Peyer's patch (tissue), 4 donors: ENCODE measurements at regions not wholly inside any gene's neighbourhood (a gene's known extent, or its start where the extent isn't known, plus 50 kb on each side); places are given as distances from the start of the nearest gene placed in this dataset.

ENCODE experiments used
- POLR2A ChIP-seq, 2 donors: fragments of 450-650 bp; IDR thresholded peaks; one replicate each; pipeline ENCODE4 v1.5.1; 2017; ENCODE audit warnings: antibody characterized with exemption in 2 of 2, mild to moderate bottlenecking in 2 of 2, moderate library complexity in 2 of 2
- TF ChIP-seq, protein P1 (sequence below), 6 experiments: fragments of 450-650 bp in 4 of 6; fragments of 200-600 bp in 2 of 6; sonication (generic) in 1 of 6; IDR thresholded peaks; one replicate each; pipeline ENCODE4 v1.5.1; 2017 to 2019; ENCODE audit warnings: antibody characterized with exemption in 6 of 6, mild to moderate bottlenecking in 3 of 6, moderate library complexity in 1 of 6

DNA sequence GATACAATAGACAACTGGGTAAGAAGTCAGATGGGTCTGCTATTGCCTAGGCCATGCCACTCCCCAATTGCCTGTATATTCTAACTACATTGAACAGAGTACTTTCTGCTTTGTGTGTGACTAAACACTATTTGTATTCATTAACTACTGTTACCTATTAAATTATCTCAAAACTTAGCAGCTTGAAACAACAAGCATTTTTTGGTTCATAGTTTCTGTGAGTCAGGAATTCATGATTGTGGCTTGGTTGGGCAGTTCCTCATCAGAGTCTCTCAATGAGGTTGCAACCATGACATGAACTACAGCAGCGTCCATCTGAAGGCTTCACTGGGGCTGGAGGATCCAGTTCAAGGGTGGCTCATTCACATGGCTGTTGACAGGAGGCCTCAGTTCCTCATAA, 205.7 kb downstream of the EN1 start:
- TF ChIP-seq, protein P1, sequence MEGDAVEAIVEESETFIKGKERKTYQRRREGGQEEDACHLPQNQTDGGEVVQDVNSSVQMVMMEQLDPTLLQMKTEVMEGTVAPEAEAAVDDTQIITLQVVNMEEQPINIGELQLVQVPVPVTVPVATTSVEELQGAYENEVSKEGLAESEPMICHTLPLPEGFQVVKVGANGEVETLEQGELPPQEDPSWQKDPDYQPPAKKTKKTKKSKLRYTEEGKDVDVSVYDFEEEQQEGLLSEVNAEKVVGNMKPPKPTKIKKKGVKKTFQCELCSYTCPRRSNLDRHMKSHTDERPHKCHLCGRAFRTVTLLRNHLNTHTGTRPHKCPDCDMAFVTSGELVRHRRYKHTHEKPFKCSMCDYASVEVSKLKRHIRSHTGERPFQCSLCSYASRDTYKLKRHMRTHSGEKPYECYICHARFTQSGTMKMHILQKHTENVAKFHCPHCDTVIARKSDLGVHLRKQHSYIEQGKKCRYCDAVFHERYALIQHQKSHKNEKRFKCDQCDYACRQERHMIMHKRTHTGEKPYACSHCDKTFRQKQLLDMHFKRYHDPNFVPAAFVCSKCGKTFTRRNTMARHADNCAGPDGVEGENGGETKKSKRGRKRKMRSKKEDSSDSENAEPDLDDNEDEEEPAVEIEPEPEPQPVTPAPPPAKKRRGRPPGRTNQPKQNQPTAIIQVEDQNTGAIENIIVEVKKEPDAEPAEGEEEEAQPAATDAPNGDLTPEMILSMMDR (IDR thresholded peaks at IDR 0.05), result no peak
- no peak for TF ChIP-seq POLR2A (IDR thresholded peaks at IDR 0.05)
